ENCODE measurements at regions not wholly inside any gene's neighbourhood (a gene's known extent, or its start where the extent isn't known, plus 50 kb on each side); places are given as distances from the start of the nearest gene placed in this dataset.

- TF ChIP-seq CTCF (IDR thresholded peaks at IDR 0.05; ENCODE audit: borderline replicate concordance, extremely low read depth, low read length, poor library complexity, severe bottlenecking) (no peak), EZH2 (IDR thresholded peaks at IDR 0.05; ENCODE audit: borderline replicate concordance, low read depth, low read length, severe bottlenecking) (no peak)
Observed at GRCh38 chr4:111556141-111556781, 589.0 kb upstream of the FAM241A start.

Measured in DND-41 (cell line).